MM.1S (cell line): ENCODE measurements at regions not wholly inside any gene's neighbourhood (a gene's known extent, or its start where the extent isn't known, plus 50 kb on each side); places are given as distances from the start of the nearest gene placed in this dataset.

Experiments
- CTCF ChIP-seq: fragments of 300-600 bp; sonication (generic); IDR thresholded peaks from 2 replicates; pipeline ENCODE4 v1.5.1; 2016; ENCODE audit warnings: antibody characterized with exemption, low read length, mixed read lengths
- EZH2phosphoT487 ChIP-seq: fragments of 300-600 bp; sonication (generic); IDR thresholded peaks from 2 replicates; pipeline ENCODE4 v1.6.1; 2018; ENCODE audit warnings: antibody characterized with exemption, low read length

GRCh38 chr7:49703337-49703736 lies 70.1 kb upstream of the VWC2 start:
- TF ChIP-seq CTCF: no peak
- TF ChIP-seq EZH2phosphoT487: no peak
